GM18502 (cell line): ENCODE measurements at regions not wholly inside any gene's neighbourhood (a gene's known extent, or its start where the extent isn't known, plus 50 kb on each side); places are given as distances from the start of the nearest gene placed in this dataset.
"Not testable (repeated sequence)": the region's sequence is repeated elsewhere in the genome, so short reads cannot be mapped to it uniquely, and the experiment has no call there.

Experiments used
- ATAC-seq: cut with Tn5 transposase; IDR thresholded peaks from one replicate; pipeline ENCODE4 v1.9.1; 2021; ENCODE audit warnings: mild to moderate bottlenecking; ENCODE audit not compliant: unreplicated experiment, poor library complexity

DNA sequence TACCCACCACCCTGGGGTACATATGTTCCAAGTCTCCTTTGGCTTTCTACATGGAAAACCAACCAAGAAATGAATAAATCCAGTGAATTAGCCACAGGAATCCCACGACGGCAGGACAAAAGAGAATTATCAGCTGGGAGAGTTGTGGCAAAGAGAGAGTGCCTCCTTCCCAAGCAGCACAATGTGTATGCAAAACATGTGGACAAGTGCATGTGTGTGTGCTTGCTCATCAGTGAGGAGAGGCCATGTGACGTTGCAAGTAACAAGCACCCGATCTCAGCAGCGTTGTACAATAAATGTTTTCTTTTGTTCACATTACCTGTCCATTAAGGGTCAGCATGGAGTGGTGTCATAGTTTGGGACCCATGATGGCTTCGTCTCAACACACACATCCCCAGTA, 50.0 kb upstream of the EMX2 start:
- ATAC-seq = no peak

GRCh38 chr10:117488004-117488403, 54.5 kb upstream of the EMX2 start:
- no peak for ATAC-seq

GRCh38 chr10:117486606-117487005, 55.9 kb upstream of the EMX2 start:
- no peak for ATAC-seq

- no peak for ATAC-seq
These were observed 59.4 kb upstream of the EMX2 start for GRCh38 chr10:117483056-117483590.

DNA sequence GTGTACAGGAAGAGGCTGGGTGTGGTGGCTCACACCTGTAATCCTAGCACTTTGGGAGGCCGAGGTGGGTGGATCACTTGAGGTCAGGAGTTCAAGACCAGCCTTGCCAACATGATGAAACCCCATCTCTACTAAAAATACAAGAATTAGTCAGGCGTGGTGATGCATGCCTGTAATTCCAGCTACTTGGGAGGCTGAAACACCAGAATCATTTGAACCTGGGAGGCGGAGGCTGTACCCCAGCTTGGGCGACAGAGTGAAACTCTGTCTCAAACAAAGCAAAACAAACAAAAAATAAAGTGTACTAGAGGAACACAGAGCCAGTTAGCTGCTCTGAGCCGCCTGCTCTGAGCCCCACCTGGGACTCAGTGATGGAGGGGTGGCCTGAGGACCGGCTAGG, 61.5 kb upstream of the EMX2 start:
- ATAC-seq = not testable (repeated sequence)

- ATAC-seq = no peak
These were observed 62.4 kb upstream of the EMX2 start for GRCh38 chr10:117480097-117480496.

DNA sequence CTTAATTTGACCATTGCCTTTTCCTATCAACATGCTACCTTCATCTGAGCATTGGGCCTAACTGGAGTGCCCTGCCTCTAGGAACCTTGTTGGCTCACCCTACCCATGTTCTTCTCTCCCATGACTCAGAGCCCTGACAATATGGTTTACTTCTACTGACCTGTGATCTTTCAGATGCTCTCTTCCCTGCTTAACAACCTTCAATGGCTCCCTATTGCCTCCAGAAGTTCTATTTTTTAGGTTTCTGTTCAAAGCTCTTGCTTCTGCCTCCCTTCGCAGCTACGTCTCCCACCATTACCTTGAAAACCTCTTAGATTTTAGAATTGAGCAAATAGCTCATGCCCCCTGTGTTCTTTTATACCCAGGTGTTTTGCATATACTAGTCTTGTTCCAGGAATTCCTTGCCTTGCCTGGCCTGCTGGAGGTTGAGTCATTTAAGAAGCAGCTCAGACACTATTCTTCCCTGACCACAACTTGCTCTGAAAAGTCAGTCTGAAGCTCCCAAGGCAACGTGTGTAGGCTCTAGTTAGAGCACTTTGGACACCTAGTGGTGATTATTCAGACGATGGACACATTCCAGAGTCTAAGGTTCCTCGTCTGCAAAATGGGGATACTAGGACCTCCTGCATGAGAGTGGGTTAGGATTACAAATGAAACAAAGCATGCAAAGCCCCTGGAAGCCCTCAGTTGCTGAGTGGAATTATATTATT, 64.4 kb upstream of the EMX2 start:
- ATAC-seq = no peak

- no peak for ATAC-seq
These were observed 65.2 kb upstream of the EMX2 start for GRCh38 chr10:117477211-117477947.

GRCh38 chr10:117476716-117477115, 65.8 kb upstream of the EMX2 start:
- ATAC-seq = no peak

- ATAC-seq = no peak
These were observed 66.3 kb upstream of the EMX2 start for GRCh38 chr10:117476281-117476680.

GRCh38 chr10:117472872-117473271, 69.7 kb upstream of the EMX2 start:
- no peak for ATAC-seq

GRCh38 chr10:117471344-117471874, 71.1 kb upstream of the EMX2 start:
- ATAC-seq = no peak

- no peak for ATAC-seq
These were observed 71.8 kb upstream of the EMX2 start for GRCh38 chr10:117470733-117471132.

- ATAC-seq = no peak
These were observed 73.9 kb upstream of the EMX2 start for GRCh38 chr10:117468665-117469064.

- no peak for ATAC-seq
These were observed 78.4 kb upstream of the EMX2 start for GRCh38 chr10:117464176-117464575.

DNA sequence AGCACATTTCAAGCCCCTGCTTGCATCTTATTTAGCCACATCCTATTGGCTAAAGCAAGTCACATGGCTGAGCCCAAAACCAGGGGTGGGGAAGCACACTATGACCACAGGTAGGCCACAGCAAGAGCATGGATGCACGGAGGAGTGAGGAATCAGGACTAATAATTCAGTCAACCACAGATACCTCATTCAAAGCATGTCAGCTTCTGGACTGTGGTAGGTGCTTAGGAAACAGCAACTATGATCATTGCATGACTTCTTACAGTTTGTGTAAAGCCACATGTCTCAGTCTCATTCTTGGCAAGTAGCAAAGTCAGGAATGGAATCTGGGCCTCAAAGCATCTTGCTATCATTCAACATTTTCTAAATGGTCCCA, 79.0 kb upstream of the EMX2 start:
- ATAC-seq = no peak

GRCh38 chr10:117462816-117463544, 79.6 kb upstream of the EMX2 start:
- no peak for ATAC-seq

- no peak for ATAC-seq
These were observed 80.1 kb upstream of the EMX2 start for GRCh38 chr10:117462424-117462792.

DNA sequence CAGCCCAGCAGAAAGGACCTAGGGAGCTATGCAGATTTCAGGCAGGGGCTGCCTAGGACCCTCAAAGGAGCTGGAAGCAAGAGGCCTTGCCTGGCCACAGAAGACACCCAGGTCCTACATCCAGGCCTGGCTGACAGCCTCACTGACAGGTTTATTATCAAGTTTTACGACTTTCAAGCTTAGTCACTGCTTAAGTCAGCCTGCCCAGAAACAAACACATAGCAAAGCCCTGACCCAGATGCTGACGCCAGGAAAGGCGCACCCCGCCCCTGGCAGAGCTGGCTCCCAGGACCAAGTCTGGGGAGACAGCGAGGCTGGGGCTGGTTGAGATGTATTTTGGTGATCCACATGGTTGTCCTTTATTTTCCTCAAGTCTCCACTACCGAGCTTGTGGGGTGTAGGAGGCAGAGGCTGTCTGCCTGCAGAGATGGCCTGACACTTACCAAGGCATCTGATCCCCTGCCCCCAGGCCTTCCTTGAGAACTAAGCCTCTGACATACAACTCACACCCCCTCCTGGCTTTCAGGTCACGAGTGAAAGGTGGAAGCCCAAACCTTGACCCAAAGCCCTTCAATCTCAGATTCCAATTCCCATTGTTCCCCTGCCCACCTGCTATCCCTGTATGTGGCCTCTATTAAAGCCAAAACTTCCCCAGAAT, 80.7 kb upstream of the EMX2 start:
- no peak for ATAC-seq
